ENCODE measurements at regions not wholly inside any gene's neighbourhood (a gene's known extent, or its start where the extent isn't known, plus 50 kb on each side); places are given as distances from the start of the nearest gene placed in this dataset.
"Not testable (repeated sequence)": the region's sequence is repeated elsewhere in the genome, so short reads cannot be mapped to it uniquely, and the experiment has no call there.

GRCh38 chr18:61628085-61628484 lies 264.7 kb downstream of the RNF152 start:
- Histone ChIP-seq H3K27ac (ENCODE audit: poor library complexity, severe bottlenecking) (peak overlapping the region; percentile 38), H3K4me1 (ENCODE audit: insufficient read depth, poor library complexity, severe bottlenecking) (peaks cover 6% of the 10 kb centered on the region), H3K9me3 (ENCODE audit: severe bottlenecking) (no peaks in the 10 kb centered on the region), H3K36me3 (ENCODE audit: low read depth) (no peaks in the 10 kb centered on the region), H3K27me3 (ENCODE audit: insufficient read depth, poor library complexity, severe bottlenecking) (no peaks in the 10 kb centered on the region), H3K4me3 (ENCODE audit: severe bottlenecking) (no peak overlapping the region)
- DNase-seq (ENCODE audit: low spot score) (no peak), ATAC-seq (ENCODE audit: low read depth) (peak; percentile 82)
- no peak for TF ChIP-seq CTCF (IDR thresholded peaks at IDR 0.05; ENCODE audit: poor library complexity, severe bottlenecking)

GRCh38 chr18:61624631-61625030 lies 268.2 kb downstream of the RNF152 start:
- not testable (repeated sequence) for H3K9me3 ChIP-seq (ENCODE audit: severe bottlenecking); DNase-seq (ENCODE audit: low spot score); ATAC-seq (ENCODE audit: low read depth); H3K4me1 ChIP-seq (ENCODE audit: insufficient read depth, poor library complexity, severe bottlenecking); H3K27me3 ChIP-seq (ENCODE audit: insufficient read depth, poor library complexity, severe bottlenecking); H3K27ac ChIP-seq (ENCODE audit: poor library complexity, severe bottlenecking); H3K4me3 ChIP-seq (ENCODE audit: severe bottlenecking); H3K36me3 ChIP-seq (ENCODE audit: low read depth)

GRCh38 chr18:61619783-61620182 lies 273.0 kb downstream of the RNF152 start:
- DNase-seq (ENCODE audit: low spot score) (no peak), ATAC-seq (ENCODE audit: low read depth) (no peak)
- H3K9me3 ChIP-seq (ENCODE audit: severe bottlenecking), result no peaks in the 10 kb centered on the region
- TF ChIP-seq CTCF (IDR thresholded peaks at IDR 0.05; ENCODE audit: poor library complexity, severe bottlenecking), result no peak
- no peaks in the 10 kb centered on the region for H3K36me3 ChIP-seq (ENCODE audit: low read depth)
- no peak overlapping the region for H3K27ac ChIP-seq (ENCODE audit: poor library complexity, severe bottlenecking)
- no peaks in the 10 kb centered on the region for H3K27me3 ChIP-seq (ENCODE audit: insufficient read depth, poor library complexity, severe bottlenecking)
- H3K4me1 ChIP-seq (ENCODE audit: insufficient read depth, poor library complexity, severe bottlenecking), result no peaks in the 10 kb centered on the region
- H3K4me3 ChIP-seq (ENCODE audit: severe bottlenecking), result no peak overlapping the region

GRCh38 chr18:61618816-61619215 lies 274.0 kb downstream of the RNF152 start:
- TF ChIP-seq CTCF (IDR thresholded peaks at IDR 0.05; ENCODE audit: poor library complexity, severe bottlenecking), result no peak
- no peaks in the 10 kb centered on the region for H3K36me3 ChIP-seq (ENCODE audit: low read depth)
- H3K27me3 ChIP-seq (ENCODE audit: insufficient read depth, poor library complexity, severe bottlenecking), result no peaks in the 10 kb centered on the region

DNA sequence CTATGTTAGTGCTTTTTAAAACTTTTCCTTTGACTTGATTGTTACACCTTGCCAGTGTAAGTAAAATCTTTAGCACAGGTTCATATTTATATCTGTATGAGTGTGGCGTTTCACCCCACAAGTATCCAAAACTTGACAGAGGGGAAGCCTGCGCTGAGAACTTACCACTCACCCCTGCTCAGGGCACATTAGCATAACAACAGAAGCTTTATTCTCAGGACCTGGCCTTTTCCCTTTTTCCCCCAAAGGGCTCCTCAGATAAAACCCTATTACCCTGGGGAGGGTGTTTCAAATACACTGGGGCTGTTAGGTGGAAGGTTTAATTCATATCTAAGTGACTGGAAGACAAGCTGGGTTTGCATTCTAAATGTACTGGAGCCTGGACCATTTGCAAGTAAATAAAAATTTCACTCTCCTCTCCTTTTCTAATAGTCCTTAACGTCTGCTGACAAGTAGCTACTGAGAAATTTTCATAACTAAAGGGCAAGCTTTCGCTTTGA lies 276.6 kb downstream of the RNF152 start:
- no peak for ATAC-seq (ENCODE audit: low read depth)
- Histone ChIP-seq H3K4me3 (ENCODE audit: severe bottlenecking) (no peak overlapping the region), H3K27ac (ENCODE audit: poor library complexity, severe bottlenecking) (no peak overlapping the region), H3K9me3 (ENCODE audit: severe bottlenecking) (no peaks in the 10 kb centered on the region), H3K4me1 (ENCODE audit: insufficient read depth, poor library complexity, severe bottlenecking) (no peaks in the 10 kb centered on the region), H3K36me3 (ENCODE audit: low read depth) (no peaks in the 10 kb centered on the region), H3K27me3 (ENCODE audit: insufficient read depth, poor library complexity, severe bottlenecking) (no peaks in the 10 kb centered on the region)
- DNase-seq (ENCODE audit: low spot score), result no peak
- no peak for TF ChIP-seq CTCF (IDR thresholded peaks at IDR 0.05; ENCODE audit: poor library complexity, severe bottlenecking)

More at GRCh38 chr18:61618816-61619215, 274.0 kb downstream of the RNF152 start:
- Histone ChIP-seq H3K9me3 (ENCODE audit: severe bottlenecking) (no peaks in the 10 kb centered on the region), H3K4me3 (ENCODE audit: severe bottlenecking) (no peak overlapping the region), H3K27ac (ENCODE audit: poor library complexity, severe bottlenecking) (no peak overlapping the region), H3K4me1 (ENCODE audit: insufficient read depth, poor library complexity, severe bottlenecking) (no peaks in the 10 kb centered on the region)
- DNase-seq (ENCODE audit: low spot score) (no peak), ATAC-seq (ENCODE audit: low read depth) (no peak)
